Stimulated activated naive CD8-positive, alpha-beta T cell treated with anti-CD3 and anti-CD28 coated beads, Interleukin-15, Interleukin-2, amounts not matched to agents 100 U/mL and 50 U/mL, for 24 hours (primary cell): ENCODE measurements at regions not wholly inside any gene's neighbourhood (a gene's known extent, or its start where the extent isn't known, plus 50 kb on each side); places are given as distances from the start of the nearest gene placed in this dataset.

Source experiments
- ATAC-seq: fragments of 150-1000 bp; cut with Tn5 transposase; one replicate; pipeline ENCODE4 v1.10.0; 2021
- DNase-seq: peaks from one replicate; pipeline ENCODE4 v3.0.0; 2021

DNA sequence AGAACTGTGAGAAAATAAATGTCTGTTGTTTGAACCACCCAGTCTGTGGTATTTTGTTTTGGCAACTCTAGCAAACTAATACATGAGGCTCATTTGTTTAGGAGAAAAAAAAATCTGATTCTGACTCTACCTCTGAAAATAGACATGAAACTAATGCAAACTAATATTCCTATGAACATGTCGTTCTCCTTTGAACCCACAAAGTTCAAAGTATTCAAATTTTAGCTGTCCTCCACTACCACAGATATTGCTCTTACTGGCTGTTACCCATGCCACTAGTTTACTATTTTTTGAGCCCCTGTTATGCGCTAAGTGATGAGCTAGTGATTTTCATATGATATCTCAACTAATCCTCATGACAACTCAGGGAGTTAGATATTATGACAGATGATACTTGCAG lies 58.8 kb upstream of the ZNF804B start:
- no peak for ATAC-seq

DNA sequence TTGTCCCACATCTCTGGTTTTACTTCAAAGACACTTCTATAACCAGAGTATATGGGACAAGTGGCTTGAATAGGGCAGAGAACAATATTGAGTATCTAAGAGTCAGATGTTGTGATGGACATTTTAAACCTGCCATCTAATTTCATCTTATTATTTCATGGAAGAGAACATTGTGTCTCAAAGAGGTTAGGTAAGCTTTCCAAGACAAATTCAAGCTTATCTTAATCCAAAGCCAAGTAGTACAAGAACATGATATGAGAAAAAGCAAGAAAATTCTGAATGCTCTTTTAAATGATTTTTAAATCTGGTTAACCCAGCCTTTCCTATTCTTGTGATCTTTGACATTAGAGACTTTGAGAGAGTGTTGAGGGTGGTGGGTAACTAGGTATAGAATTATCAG lies 65.3 kb upstream of the ZNF804B start:
- no peak for ATAC-seq
- no peak for DNase-seq

More for the DNA sequence above, 58.8 kb upstream of the ZNF804B start:
- no peak for DNase-seq

DNA sequence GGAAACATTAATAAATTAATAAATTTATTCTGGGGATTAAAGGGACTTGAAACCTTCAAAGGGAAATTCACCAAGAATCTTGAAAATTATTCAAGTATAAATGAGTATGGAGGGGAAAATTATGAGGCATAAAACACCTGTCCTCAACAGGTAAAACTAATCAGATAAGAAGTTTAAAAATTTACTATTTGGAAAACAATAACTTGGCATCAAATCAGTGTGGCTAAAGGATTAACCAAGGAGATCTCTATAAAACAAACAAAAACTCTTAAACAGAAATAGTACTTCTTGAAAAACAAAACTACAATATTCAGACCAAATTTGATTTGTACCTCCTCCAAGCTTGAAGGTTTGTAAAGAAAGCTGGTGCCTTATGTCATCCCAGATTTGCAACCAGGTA lies 66.4 kb upstream of the ZNF804B start:
- DNase-seq = no peak
- ATAC-seq = no peak

DNA sequence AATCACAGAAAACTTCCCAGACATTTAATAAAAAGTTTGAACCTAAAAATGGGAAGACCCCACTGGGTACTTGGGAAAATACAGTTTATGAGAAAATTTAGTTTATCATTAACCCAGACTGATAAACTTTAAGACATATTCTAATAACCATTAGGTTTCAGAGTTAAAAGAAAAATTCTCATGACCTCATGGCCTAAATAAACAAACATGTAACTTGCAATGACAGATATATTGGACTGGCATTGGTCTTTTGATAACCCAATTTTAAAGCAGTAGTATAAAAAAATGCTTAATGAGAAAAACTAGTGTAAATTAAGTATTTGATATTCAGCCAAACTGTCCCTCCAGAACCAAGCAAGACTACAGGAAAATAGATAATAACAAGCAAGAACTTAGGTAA lies 67.0 kb upstream of the ZNF804B start:
- DNase-seq = no peak

DNA sequence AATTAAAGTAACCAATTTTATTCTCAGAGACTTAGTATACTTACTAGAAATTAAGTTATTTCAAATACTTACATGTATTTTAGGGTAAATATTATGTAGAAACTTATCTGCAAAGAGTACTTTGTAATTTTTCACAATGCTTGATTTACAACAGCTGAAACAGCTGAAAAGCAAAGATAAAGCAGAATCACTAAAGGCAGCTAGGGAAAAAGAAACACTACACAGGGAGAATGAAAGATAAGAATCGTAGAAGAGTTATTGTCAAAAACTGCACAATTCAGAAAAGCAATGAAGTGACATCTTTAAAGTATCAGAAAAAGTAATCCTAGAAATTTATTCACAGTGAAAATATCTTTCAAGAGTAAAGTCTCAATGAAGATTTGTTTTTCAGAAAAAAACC lies 69.7 kb upstream of the ZNF804B start:
- ATAC-seq (no peak), DNase-seq (no peak)

More for the DNA sequence above, 67.0 kb upstream of the ZNF804B start:
- ATAC-seq = no peak

DNA sequence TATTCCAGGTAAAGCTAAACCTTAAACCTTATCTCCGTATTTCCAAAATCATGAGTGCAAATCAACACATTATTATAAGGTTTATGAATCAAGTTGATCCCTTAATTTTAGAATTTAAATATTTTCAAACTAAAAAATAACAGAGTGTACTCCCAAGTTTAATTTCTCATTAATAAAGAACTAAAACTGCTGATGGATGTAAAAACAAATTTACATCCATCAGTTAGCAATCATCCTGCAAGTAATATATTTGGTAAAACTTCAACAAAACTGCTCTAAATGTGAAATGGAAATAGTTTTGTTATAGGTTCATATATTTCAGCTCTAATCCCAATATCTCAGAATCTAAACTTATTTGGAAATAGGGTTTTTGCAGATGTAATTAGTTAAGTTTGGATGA lies 71.3 kb upstream of the ZNF804B start:
- no peak for DNase-seq
- no peak for ATAC-seq

DNA sequence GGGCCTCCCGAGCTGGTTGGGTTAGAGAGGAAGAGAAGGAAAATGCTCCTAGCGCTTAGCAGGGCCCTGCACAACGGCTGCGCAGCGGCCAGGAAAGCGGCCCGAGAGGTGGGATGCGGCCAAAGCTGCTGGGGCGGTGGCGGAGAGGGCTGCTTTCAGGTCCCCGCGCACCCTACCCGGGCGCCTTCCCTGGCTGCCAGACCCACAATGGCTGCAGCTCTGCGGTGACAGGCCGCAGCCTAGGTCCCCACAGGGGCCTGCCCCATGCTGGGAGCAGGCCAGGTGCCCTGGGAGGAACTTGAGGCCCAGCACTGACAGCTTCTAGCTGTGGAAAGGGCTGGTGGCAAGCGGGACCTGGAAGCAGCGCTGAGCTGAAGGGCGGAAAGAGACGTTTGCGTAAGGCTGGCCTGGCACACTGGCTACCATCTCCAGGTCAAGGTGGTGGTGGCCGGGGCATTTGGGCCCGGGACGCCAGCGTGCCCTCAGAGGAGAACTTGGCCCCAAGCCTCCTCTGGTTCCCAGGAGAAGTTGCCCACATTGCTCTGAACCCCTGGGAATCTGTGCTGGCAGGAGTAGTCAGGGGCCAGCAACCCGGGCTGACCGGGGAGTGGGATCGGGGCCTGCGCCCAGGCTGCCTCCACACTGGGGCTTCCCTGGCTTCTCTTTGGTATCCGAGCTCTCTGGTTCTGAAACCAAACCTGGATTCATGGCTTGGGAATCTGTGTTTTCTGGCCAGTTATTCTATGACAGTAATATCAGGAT lies 72.9 kb upstream of the ZNF804B start:
- ATAC-seq = no peak

DNA sequence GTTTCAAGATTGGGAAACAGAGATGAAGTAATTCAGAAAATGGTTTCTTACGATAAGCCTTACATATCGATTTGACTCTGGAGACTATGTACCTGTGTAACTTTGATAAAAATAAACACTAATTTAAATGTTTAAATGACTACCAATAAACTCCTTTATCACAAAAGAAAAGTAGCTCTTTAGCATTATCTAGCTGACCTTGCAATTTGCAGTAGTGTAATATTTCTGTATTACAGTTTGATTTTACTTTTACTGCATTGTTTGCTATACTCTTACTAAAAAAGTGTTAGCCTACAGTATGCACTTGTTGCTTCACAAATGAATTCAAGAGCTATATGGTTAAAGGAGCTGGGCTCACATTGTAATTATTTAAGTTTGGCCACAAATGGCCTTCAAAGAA lies 77.8 kb upstream of the ZNF804B start:
- no peak for ATAC-seq
- no peak for DNase-seq

More for the DNA sequence above, 72.9 kb upstream of the ZNF804B start:
- DNase-seq = no peak

DNA sequence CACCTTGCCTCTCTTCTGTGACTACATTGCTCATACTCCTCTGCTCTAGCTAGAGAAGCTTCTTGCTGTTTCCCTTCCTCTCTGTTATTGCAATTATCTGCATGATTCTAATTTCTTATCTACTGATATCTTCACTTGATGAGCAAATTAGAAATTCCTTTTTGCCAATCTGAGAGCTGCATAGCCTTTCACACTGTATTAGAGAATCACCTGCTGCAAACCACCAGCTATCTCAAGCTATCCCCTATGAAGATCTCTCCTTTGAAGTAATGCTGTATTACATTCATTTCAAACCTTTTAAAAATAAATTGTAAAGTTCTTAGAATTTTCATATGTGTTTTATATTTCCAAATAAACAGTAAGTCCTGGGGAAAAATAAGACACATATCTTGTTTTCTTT lies 89.0 kb upstream of the ZNF804B start:
- ATAC-seq = no peak
- DNase-seq = no peak

DNA sequence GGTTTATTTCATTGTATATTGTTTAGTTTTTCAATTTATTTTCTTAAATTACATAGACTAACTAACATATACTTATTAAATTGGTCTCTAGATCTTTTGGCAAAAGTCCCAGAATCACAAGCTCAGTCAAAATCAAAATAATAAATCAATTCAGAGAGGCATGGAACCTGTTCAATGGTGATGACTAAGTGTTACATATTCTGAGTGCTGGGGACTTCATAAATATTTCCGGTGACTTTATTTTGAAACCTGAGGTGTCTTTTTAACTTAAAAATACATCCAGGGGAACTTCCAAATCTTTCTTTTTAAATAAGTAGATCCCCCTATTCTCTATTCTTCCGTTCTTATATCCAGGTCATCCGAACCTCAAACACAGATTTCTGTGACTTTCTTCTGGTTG lies 89.6 kb upstream of the ZNF804B start:
- ATAC-seq = no peak
- DNase-seq = no peak

DNA sequence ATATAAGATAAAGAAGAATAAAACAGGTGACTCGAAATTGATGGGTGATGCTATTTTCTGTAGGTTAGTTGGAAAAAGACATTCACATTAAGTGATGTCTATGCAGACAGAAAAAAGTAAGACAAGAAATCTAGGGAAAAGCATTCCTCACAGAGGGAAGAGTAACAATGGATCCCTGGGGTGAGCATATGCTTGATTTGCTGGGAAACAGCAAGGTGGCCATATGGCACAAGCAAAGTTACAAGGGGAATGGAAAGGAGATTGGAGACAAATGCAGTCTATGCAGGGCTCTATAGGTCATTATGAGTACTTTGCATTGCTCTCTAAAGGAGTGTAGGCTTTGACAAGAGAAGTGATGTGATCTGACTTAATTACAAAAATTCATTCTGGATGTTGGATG lies 90.9 kb upstream of the ZNF804B start:
- DNase-seq (no peak), ATAC-seq (no peak)

DNA sequence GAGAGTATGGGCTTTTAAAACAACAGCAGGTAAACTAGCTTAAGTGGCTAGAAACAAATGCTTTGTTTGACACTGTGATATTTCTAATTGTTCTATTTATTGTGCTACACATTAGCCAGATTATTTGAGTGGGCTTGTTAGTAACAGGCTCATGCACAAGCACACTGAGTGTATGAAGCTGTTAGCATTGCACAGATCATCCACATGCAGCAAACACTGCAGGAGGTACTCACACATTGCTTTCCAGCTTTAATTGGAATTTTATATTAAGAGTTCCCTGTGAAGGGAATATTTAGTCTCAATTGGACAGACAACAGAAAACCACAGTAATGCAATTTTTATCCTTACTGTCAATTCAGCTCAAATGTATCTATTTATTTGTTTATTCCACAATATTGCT lies 92.9 kb upstream of the ZNF804B start:
- ATAC-seq (no peak), DNase-seq (no peak)

DNA sequence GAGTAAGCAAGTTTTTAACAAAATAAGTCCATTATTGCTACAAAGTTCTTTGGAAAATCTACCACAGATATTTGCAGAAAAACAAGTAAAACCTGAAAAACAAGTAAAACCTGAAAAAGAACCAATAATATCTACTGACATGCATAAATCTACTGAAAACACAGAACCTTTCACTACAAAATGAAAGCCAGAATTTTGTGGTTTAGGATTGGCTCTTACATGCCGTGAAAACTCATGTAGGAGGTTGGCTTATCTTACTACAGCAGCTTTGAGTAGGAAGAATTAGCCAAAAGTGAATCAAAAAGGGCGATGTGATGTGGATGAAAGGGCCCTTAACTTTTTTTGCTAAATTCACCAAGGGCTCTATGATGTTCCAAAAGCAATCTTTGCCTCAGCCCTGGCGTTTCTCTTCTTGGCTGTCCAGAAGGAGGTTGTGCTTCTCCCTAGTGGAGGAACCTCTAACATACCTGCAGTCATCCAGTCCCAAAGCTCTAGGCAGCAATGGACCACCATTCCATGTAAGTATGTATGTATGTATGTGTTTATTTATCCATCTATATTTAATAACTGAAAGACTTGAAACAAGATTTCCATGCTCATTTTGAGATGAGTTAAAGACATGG lies 93.5 kb upstream of the ZNF804B start:
- ATAC-seq = no peak
- no peak for DNase-seq

DNA sequence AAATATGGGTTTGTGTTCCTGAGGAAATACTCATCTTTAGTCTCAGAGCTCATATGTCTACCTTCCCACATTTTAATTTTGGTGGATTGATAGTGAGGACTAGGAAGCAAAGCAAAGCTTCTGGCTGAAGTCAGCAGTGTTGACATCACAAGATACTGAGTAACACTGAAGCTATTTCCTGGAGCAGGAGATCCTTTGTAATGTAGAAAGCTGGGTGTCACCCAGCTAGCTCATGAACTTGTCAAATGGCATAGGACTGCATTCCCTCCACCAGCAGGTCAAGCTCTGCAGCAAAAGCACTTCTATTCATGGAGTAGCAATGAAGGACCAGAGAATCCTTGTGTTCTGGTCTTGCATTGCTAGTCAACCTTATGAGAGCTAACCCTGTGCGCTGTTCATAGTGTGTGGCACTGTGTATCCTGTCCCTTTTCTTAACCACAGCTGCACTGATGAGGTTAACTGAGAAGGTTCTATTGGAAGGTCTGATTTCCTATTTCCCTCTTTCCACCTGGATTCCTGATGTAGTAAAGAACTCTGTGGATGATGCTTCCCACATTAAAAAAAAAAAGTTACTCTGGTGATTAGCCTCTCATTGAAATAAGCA lies 94.8 kb upstream of the ZNF804B start:
- ATAC-seq (no peak), DNase-seq (no peak)

DNA sequence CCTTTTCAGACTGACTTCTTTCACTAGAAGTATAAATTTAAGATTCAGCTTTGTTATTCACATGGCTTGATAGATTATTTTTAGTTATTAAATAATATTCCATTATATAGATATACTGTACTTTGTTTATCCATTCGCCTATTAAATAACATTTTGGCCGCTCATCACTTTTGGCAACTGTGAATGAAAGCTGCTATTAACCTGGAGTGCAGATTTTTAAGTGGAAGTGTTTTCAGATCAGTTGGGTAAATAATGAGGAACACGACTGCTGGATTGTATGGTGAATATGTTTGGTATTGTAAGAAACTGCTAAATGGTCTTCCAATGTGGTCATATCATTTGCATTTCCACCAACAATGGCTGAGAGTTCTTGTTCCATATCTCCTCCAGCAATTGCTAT lies 97.6 kb upstream of the ZNF804B start:
- ATAC-seq = no peak
- DNase-seq = no peak

DNA sequence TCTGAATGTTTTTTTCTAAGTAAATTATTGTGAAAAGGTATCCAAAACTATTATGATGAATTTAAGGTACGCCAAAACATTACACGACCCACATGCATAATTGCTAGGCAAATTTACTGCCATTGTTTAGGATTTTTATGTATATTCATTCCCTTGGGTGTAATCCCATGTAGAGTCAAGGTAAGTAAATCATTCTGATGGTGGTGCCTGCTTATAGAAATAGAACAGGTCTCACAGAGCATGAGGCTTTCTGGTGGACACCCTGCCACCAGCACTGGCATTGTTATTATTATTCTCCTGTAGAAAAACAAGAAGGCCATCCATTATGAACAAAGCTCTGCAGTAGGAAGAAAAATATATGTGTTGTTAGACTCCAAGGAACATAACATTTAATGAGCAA lies 111.7 kb upstream of the ZNF804B start:
- ATAC-seq = no peak

DNA sequence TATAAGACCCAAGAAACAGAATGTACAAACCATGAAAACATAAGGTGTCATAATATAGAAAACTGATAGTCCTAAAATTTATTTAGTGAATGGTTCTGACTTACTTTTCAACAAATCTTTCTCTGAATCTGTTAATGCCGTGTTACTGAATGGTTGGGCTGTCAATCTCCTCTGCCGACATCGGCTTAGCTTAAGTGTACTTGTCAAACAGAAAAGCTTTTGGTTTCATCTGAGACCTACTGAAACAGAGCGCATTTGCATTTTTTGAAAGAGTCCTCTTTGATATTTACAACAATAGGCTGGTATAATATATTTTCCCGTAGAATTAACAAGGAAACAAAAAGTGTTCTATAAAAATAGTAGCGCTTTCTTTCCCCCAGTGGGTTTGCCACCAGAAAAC lies 120.9 kb upstream of the ZNF804B start:
- ATAC-seq = no peak

More for the DNA sequence above, 111.7 kb upstream of the ZNF804B start:
- DNase-seq = no peak

DNA sequence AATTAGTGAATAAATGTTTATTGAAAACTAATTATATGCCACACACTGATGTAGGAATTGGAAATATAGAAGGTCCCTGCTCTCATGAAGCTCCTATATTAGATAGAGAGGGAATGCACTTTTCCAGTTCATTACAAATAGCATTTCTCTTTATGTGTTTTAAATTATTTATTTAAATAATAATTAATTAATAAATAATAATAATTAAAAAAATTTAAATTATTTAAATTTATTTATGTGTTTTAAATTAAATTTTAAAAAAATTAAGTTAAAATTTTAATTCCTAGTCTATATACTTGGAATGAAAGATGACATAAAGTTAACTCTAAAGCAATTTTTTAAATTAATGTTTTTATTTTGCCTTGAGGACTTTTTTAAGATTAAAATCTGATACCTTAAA lies 121.7 kb upstream of the ZNF804B start:
- ATAC-seq = no peak
- DNase-seq = no peak

More for the DNA sequence above, 120.9 kb upstream of the ZNF804B start:
- no peak for DNase-seq

DNA sequence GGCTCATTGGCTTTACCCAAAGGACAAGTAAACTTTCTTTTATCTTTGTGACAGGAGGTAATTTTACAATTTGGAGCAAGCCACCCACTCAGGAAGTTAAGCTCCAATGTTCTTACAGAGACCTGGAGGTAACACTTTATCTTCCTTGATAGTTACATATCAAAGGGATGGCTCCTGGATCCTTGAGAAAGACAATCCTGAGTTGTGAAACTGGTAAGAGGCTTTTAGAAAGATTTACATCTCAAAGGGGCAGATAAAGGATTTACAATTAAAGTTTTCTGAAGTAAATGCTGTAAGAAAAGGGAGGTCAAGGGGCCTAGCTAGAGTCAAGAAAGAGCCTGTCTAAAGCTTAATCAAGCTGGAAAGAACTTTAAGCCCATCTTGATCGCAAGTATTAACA lies 124.4 kb upstream of the ZNF804B start:
- ATAC-seq (no peak), DNase-seq (no peak)

DNA sequence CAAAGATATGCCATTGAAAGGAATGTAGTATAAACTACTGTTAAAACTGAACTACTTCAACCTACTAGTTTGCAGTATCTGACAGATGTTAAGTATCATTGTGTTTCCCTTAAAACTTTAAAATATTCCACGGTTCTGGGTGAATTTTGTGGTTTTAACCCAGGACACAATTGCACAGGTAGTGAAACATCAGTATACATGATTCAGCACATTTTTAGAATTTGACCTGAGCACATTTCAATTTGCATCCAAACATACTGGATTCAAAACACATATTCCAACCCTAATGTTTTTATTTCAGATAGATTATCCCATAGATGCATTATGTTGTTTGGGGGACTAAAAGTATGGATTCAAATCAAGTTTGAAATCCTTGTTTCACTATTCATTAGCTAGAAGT lies 129.9 kb upstream of the ZNF804B start:
- DNase-seq (no peak), ATAC-seq (no peak)

DNA sequence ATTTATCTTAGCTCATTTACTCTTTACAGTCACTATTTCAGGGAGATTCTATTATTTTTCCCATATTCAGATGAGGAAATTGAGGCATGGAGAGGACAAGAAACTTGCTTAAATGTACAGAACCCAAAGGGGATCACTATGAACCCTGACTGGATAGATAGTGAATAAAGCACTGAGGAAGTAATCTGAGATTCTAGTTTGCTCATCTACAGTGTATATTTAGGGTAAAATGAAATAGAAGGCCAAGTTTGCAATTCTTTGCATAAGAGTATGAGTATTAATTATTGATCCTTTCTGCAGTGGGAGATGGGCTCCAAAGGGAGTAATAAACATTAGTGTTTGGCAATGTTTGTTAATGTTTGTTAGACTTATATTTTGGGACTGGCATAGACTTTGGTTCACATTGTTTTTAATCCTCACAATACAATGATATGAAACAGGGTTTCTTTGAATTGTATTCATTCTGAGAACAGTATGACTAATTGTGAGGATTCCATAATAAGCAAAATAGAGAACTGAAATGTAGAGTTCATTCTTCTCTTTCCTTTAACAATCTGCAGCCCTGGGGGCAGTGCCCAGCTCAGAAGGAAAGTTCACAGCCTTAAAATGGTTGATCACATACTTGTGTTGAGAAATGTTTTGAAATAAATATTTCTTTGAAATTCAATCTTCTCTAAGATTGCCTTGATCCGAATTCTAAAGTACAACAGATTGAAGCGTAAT lies 131.0 kb upstream of the ZNF804B start:
- ATAC-seq = no peak
- no peak for DNase-seq

DNA sequence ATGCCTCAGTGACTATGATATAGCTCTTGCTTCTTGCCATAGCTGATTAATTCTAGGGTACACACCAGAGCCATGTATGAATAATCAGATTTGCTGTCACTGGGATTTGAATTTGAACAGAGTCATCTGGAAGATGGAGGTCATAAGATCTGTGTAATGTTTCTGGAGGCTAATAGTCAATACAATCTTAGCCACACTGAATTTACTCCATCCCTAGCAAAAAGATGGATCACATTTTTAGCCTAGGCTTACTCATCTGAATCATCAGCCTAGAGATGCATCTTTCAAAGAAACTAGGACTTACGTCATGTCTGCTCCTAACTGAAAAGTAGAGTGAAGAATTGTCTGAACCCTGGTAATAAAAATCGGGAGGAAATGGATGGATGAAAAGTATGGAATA lies 142.3 kb upstream of the ZNF804B start:
- DNase-seq (no peak), ATAC-seq (no peak)

DNA sequence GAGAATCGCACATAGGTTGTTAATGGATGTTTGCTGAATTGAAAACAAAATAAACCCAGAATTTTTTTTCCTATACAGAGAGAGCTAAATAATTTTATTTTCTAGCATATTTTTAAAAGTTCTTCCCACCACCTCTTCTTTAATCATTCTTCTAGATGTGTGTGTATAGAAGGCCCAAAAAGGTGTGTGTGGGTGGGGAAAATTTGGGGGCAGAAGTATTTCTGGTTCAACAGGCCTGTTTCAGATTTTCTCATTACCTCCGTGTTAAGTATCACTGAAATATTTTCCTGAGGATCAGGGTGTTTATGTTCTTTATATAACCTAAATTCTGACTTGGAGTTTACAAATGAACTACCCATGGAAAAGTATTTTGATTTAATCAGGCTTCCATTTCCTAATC lies 144.2 kb upstream of the ZNF804B start:
- DNase-seq = no peak
- no peak for ATAC-seq
